Epithelial cell of proximal tubule (primary cell): ENCODE measurements at regions not wholly inside any gene's neighbourhood (a gene's known extent, or its start where the extent isn't known, plus 50 kb on each side); places are given as distances from the start of the nearest gene placed in this dataset.
"Not testable (repeated sequence)": the region's sequence is repeated elsewhere in the genome, so short reads cannot be mapped to it uniquely, and the experiment has no call there.

Experiments used
- DNase-seq: peaks from one replicate; pipeline ENCODE4 v3.0.0-alpha.2; 2011; ENCODE audit warnings: low read depth
- H3K4me3 ChIP-seq: 2 replicates; pipeline ENCODE4 v1.5.1; 2011; ENCODE audit warnings: low read depth, mild to moderate bottlenecking, low read length
- TF ChIP-seq, protein P1 (sequence below): conservative IDR thresholded peaks from 2 replicates; pipeline ENCODE4 v1.5.1; 2012; ENCODE audit warnings: low read depth, mild to moderate bottlenecking, low read length

- TF ChIP-seq, protein P1, sequence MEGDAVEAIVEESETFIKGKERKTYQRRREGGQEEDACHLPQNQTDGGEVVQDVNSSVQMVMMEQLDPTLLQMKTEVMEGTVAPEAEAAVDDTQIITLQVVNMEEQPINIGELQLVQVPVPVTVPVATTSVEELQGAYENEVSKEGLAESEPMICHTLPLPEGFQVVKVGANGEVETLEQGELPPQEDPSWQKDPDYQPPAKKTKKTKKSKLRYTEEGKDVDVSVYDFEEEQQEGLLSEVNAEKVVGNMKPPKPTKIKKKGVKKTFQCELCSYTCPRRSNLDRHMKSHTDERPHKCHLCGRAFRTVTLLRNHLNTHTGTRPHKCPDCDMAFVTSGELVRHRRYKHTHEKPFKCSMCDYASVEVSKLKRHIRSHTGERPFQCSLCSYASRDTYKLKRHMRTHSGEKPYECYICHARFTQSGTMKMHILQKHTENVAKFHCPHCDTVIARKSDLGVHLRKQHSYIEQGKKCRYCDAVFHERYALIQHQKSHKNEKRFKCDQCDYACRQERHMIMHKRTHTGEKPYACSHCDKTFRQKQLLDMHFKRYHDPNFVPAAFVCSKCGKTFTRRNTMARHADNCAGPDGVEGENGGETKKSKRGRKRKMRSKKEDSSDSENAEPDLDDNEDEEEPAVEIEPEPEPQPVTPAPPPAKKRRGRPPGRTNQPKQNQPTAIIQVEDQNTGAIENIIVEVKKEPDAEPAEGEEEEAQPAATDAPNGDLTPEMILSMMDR = no peak
- no peak for DNase-seq
- H3K4me3 ChIP-seq = no peak overlapping the region
Measured at GRCh38 chr4:1550122-1551070, 133.7 kb downstream of the FAM53A start.

GRCh38 chr4:1549638-1550035, 134.5 kb downstream of the FAM53A start:
- DNase-seq = no peak
- TF ChIP-seq, protein P1 = no peak
- no peak overlapping the region for H3K4me3 ChIP-seq

GRCh38 chr4:1548827-1549637, 135.1 kb downstream of the FAM53A start:
- H3K4me3 ChIP-seq = peak overlapping the region; percentile 20
- TF ChIP-seq, protein P1 = peak; percentile 71
- DNase-seq = not testable (repeated sequence)

- TF ChIP-seq, protein P1 = no peak
- H3K4me3 ChIP-seq = peak overlapping the region; percentile 20
- no peak for DNase-seq
Measured at GRCh38 chr4:1547856-1548826, 136.0 kb downstream of the FAM53A start.

DNA sequence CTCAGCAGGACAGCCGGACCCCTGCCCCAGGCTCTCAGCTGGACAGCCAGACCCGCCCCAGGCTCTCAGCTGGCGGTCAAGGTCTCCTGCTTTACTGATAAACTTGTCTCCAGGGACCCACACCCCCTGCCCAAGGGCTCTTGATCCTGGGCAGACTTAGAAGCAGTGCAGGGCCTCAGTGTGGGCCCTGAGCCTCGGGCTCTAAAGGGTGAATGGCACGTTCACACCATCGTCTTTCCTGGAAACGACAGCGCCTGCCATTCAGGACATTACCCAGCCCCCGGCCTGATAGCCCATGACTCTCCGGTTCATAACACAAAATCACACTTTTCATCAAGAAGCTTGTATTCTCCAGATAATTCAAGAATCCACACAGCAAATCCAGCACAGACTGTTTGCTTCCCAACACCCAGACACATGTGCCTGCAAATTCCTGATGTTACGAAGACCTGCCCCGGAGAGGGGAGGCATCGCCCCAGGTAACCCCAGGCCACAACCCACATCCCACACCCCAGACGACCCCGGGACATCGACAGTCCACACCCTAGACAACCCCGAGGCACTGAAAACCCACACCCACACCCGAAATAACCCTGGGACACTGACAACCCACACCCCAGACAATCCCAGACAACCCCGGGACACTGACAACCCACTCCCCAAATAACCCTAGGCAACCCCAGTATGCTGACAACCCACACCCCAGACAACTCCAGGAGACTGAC, 136.8 kb downstream of the FAM53A start:
- DNase-seq = no peak
- no peak overlapping the region for H3K4me3 ChIP-seq
- TF ChIP-seq, protein P1 = no peak
